Stomach smooth muscle (tissue), 2 donors: ENCODE measurements at regions not wholly inside any gene's neighbourhood (a gene's known extent, or its start where the extent isn't known, plus 50 kb on each side); places are given as distances from the start of the nearest gene placed in this dataset.

Source experiments
- H3K27ac ChIP-seq: one replicate; pipeline ENCODE4 v1.7.0; 2013; ENCODE audit warnings: mild to moderate bottlenecking, low read length, inconsistent platforms
- H3K27me3 ChIP-seq, 2 donors: one replicate each; pipeline ENCODE4 v1.7.0; 2013; ENCODE audit warnings: low read length in 2 of 2; ENCODE audit not compliant: insufficient read depth in 2 of 2, control insufficient read depth in 1 of 2
- H3K36me3 ChIP-seq, 2 donors: one replicate each; pipeline ENCODE4 v1.7.0; 2013; ENCODE audit warnings: low read length in 2 of 2; ENCODE audit not compliant: control insufficient read depth in 2 of 2, insufficient read depth in 2 of 2
- H3K4me1 ChIP-seq: one replicate; pipeline ENCODE4 v1.7.0; 2013; ENCODE audit warnings: low read length; ENCODE audit not compliant: control insufficient read depth, insufficient read depth
- H3K4me3 ChIP-seq, 2 donors: one replicate each; pipeline ENCODE4 v1.7.0; 2013; ENCODE audit warnings: low read length in 2 of 2
- H3K9ac ChIP-seq, 2 donors: one replicate each; pipeline ENCODE4 v1.7.0; 2013; ENCODE audit warnings: low read length in 2 of 2, mild to moderate bottlenecking in 1 of 2
- H3K9me3 ChIP-seq, 2 donors: one replicate each; pipeline ENCODE4 v1.7.0; 2013; ENCODE audit warnings: low read length in 2 of 2; ENCODE audit not compliant: control insufficient read depth in 2 of 2
- donor health status: healthy.
- donor health status: Pancreatic carcinoma.

DNA sequence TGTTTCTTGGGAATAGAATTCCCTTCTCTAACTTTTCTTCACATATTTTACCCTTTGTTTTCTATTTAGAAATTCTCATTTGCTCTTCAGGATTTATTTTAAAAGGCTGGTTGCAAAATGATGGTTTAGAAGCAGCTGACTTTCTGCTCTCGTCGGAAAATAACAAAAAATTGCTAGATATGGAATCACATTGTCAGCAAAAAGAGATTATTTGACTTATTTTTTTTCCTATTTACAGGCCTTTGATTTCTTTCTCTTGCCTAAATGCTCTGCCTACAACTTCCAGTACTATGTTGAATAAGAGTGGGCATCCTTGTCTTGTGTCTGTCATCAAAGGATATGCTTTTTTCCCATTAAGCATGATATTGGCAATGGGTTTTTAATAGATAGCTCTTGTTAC, 1619.1 kb upstream of the ACO1 start:
- no peak overlapping the region for H3K9ac ChIP-seq
- H3K27ac ChIP-seq, result no peak overlapping the region
- no peaks in the 10 kb centered on the region for H3K4me1 ChIP-seq
- no peaks in the 10 kb centered on the region for H3K27me3 ChIP-seq
- H3K9me3 ChIP-seq, result no peaks in the 10 kb centered on the region
- H3K36me3 ChIP-seq, result no peaks in the 10 kb centered on the region
- no peak overlapping the region for H3K4me3 ChIP-seq

DNA sequence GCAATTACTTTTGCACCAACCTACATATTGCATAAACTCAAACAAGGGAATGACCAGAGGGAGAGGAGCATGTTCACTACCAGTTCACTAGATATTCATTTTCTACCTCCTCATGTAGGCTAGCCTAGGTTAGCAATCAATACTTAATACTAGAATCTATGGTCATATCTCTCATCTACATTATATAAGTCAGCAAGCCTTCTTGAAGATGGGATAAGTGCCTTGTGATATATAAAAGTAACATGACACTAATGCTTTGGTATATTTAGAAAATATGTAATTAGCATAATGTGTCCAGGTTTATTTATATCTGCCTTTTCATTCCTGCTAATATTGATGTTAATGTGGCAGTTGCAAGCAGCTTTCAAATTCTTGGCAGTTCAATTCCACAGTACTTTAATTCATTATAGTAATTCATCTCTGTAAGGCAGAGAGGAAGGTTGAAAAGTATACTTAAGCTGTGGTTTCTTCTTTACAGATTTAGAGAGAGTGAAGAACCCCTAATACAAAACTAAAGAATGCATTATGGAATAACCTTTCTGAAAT, 1613.2 kb upstream of the ACO1 start:
- Histone ChIP-seq H3K9me3 (no peaks in the 10 kb centered on the region), H3K36me3 (no peaks in the 10 kb centered on the region), H3K9ac (no peak overlapping the region), H3K4me1 (no peaks in the 10 kb centered on the region), H3K27ac (no peak overlapping the region), H3K4me3 (no peak overlapping the region), H3K27me3 (no peaks in the 10 kb centered on the region)

DNA sequence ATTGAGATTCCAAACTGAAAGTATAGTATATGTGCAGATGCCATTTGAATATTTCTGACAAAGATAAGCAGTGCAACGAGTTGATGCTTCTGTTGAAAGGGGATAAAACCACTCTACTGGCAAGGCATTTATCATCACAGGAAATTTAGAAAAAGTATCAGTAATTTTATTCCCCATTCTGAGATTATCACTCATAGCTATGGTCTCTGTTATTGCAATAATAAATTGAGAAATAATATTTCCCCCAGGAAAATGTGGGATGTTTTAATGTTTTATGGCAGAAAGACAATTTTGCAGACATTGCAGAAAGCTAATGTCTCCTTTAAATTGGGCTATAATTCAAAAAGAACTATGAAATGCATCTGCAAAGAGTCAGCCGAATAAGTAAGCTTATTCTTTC, 1612.7 kb upstream of the ACO1 start:
- H3K4me3 ChIP-seq, result no peak overlapping the region

DNA sequence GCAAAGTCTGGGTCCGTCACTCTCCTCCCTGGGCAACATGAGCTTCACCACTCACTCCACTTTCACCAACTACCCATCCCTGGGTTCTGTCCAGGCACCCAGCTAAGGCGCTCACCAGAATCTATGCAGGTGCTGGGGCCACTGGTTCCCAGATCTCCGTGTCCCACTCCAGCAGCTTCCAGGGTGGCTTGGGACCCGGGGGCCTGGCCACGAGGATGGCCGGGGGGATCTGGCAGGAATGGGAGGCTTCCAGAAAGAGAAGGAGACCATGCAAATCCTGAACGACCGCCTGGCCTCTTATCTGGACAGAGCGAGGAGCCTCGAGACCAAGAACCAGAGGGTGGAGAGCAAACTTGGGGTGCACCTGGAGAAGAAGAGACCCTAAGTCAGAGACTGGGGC, 1611.0 kb upstream of the ACO1 start:
- H3K4me3 ChIP-seq, result no peak overlapping the region
- H3K27me3 ChIP-seq, result no peaks in the 10 kb centered on the region
- no peaks in the 10 kb centered on the region for H3K36me3 ChIP-seq
- H3K9ac ChIP-seq, result no peak overlapping the region
- H3K9me3 ChIP-seq, result no peaks in the 10 kb centered on the region
- H3K27ac ChIP-seq, result no peak overlapping the region
- no peaks in the 10 kb centered on the region for H3K4me1 ChIP-seq

More for the DNA sequence above, 1612.7 kb upstream of the ACO1 start:
- Histone ChIP-seq H3K27ac (no peak overlapping the region), H3K27me3 (no peaks in the 10 kb centered on the region), H3K9ac (no peak overlapping the region), H3K9me3 (no peaks in the 10 kb centered on the region), H3K4me1 (no peaks in the 10 kb centered on the region), H3K36me3 (no peaks in the 10 kb centered on the region)

DNA sequence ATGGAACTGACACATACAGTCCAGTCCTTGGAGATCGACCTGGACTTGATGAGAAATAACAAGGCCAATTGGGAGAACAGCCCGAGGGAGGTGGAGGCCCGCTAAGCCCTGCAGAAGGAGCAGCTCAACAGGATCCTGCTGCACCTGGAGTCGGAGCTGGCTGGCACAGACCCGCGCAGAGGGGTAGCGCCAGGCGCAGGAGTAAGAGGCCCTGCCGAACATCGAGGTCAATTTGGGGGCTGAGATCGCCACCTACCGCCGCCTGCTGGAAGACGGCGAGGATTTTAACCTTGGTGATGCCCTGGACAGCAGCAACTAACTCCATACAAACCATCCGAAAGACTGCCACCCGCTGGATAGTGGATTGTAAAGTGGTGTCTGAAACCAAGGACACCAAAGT, 1610.1 kb upstream of the ACO1 start:
- Histone ChIP-seq H3K9me3 (no peaks in the 10 kb centered on the region), H3K27ac (no peak overlapping the region), H3K4me1 (no peaks in the 10 kb centered on the region), H3K27me3 (no peaks in the 10 kb centered on the region), H3K36me3 (no peaks in the 10 kb centered on the region), H3K4me3 (no peak overlapping the region), H3K9ac (no peak overlapping the region)

DNA sequence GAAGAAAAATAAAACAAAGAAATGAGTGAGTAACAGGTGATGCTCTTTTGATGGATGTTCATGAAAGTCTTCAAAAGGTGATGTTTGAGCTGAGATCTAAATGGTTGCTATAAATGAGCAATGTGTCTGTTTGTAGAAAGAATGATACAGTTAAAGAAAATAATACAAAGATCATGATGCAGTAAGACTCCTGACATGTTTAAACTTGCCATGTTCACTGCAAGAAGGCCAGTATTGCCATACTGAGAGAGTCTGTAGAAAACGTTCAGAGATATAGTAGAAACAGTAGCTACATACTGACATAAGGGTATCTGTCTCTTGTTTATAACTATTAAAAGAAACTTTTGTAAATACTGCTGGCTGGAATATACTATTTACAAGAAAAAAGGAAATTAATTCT, 1609.2 kb upstream of the ACO1 start:
- Histone ChIP-seq H3K27ac (no peak overlapping the region), H3K27me3 (no peaks in the 10 kb centered on the region), H3K36me3 (no peaks in the 10 kb centered on the region), H3K9ac (no peak overlapping the region), H3K4me3 (no peak overlapping the region), H3K9me3 (no peaks in the 10 kb centered on the region), H3K4me1 (no peaks in the 10 kb centered on the region)

DNA sequence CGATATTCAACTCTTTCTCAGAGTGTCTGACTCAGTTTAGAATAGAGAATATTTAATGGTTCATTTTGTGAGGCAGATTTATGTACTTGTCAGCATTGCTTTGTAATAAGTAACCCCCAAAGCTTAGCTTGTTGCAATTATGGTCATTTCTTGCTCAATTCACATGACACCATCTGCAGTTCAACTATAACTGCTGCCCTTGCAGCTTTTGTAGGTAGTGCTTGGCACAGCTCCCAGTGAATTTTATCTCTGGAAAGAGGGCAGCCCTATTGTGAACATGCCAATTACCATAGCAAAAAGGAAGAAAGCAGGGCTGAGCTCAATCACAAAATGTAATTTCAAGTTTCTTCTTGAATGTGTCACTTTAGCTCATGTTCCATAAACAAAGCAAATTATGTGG, 1587.7 kb upstream of the ACO1 start:
- Histone ChIP-seq H3K9ac (no peak overlapping the region), H3K27me3 (no peaks in the 10 kb centered on the region), H3K9me3 (no peaks in the 10 kb centered on the region), H3K36me3 (no peaks in the 10 kb centered on the region), H3K27ac (no peak overlapping the region), H3K4me1 (no peaks in the 10 kb centered on the region), H3K4me3 (no peak overlapping the region)

DNA sequence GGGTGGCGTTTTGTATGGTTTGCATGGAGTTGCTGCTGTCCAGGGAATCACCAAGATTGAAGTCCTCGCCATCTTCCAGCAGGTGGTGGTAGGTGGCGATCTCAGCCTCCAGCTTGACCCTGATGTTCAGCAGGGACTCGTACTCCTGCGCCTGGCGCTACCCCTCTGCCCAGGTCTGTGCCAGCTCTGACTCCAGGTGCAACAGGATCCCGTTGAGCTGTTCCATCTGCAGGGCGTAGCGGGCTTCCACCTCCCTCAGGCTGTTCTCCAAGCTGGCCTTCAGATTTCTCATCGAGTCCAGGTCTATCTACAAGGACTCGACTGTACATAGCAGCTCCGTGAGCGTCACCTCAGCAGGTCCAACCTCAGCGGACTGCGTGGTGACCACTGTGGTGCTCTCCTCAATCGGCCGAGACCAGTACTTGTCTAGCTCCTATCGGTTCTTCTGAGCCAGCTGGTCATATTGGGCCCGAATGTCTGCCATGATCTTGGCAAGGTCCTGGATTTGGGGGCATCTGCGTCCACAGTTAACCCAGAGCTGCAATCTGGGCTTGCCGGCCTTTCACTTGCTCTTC, 1584.8 kb upstream of the ACO1 start:
- no peaks in the 10 kb centered on the region for H3K9me3 ChIP-seq
- H3K27me3 ChIP-seq, result no peaks in the 10 kb centered on the region
- H3K4me1 ChIP-seq, result no peaks in the 10 kb centered on the region
- H3K36me3 ChIP-seq, result no peaks in the 10 kb centered on the region
- no peak overlapping the region for H3K9ac ChIP-seq
- H3K27ac ChIP-seq, result no peak overlapping the region
- H3K4me3 ChIP-seq, result no peak overlapping the region

DNA sequence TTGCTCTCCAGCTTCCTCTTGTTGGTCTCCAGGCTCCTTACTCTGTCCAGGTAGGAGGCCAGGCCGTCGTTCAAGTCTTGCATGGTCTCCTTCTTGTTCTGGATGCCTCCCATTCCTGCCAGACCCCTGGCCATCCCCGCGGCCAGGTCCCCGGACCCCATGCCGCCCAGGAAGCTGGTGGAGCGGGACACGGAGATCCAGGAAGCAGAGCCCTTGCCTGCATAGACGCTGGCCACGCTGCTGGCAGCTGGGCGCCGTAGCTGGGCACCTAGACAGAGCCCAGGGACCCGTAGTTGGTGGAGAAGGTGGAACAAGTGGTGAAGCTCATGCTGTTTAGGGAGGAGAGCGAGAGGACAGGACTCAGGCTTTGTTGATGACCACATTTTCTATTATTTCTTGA, 1584.0 kb upstream of the ACO1 start:
- Histone ChIP-seq H3K27ac (no peak overlapping the region), H3K4me3 (no peak overlapping the region), H3K27me3 (no peaks in the 10 kb centered on the region), H3K9me3 (no peaks in the 10 kb centered on the region), H3K4me1 (no peaks in the 10 kb centered on the region), H3K9ac (no peak overlapping the region), H3K36me3 (no peaks in the 10 kb centered on the region)

DNA sequence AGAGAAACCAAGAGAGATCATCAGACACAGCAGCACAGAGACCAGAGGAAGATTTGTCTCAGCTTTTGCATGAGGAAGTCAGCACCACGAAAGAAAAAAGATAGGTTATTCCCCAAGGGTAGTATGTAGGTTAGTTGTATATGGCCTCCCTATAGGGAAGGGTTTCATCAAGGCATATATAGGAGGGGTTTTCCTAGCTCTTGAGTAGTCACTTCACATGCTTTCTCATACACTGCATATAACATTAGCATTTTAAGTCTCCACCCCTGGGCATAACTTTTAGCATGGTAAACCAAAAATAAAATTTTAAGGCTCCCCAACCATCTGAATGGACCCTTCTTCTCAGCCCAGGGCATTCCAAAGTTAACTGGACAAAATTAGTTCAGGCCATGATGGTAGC, 1571.6 kb upstream of the ACO1 start:
- H3K27ac ChIP-seq, result no peak overlapping the region
- H3K36me3 ChIP-seq, result no peaks in the 10 kb centered on the region
- no peak overlapping the region for H3K9ac ChIP-seq
- no peak overlapping the region for H3K4me3 ChIP-seq
- H3K27me3 ChIP-seq, result no peaks in the 10 kb centered on the region
- no peaks in the 10 kb centered on the region for H3K4me1 ChIP-seq
- no peaks in the 10 kb centered on the region for H3K9me3 ChIP-seq

DNA sequence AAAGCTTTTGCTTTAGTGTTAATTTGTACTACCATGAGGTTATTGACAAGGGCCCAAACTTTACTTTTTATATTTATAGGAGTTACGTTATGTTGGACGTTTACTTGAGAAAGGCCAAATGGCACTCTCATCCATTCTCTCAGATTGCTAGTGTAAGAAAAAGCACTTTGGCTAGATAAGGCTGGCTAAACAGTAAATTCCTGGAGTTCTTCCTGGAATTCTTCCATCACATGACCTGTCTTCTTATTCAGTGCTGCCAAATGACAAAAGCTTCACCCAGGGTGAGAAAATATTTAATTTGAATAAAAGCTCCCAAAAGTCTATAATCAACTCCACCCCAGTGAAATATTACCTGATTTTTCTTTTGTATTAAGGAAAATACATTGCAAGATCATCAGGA, 1568.9 kb upstream of the ACO1 start:
- Histone ChIP-seq H3K36me3 (no peaks in the 10 kb centered on the region), H3K27me3 (no peaks in the 10 kb centered on the region), H3K4me3 (no peak overlapping the region), H3K9me3 (no peaks in the 10 kb centered on the region), H3K4me1 (no peaks in the 10 kb centered on the region), H3K27ac (no peak overlapping the region), H3K9ac (no peak overlapping the region)
